Cardiac muscle cell (in vitro differentiated cells and primary cell): ENCODE measurements at regions not wholly inside any gene's neighbourhood (a gene's known extent, or its start where the extent isn't known, plus 50 kb on each side); places are given as distances from the start of the nearest gene placed in this dataset.
A peak's percentile ranks its signal among the peaks of the same experiment; 100 is the strongest.

Experiments used
- DNase-seq, 2 donors: peaks; one replicate each; pipeline versions ENCODE4 v3.0.0 to v3.0.0-alpha.2; 2010 to 2017; ENCODE audit warnings: low read depth in 1 of 2, low spot score in 1 of 2
- H3K27ac ChIP-seq: fragments of 200-600 bp; sonication (generic); 2 replicates; pipeline ENCODE4 v1.5.1; 2016
- H3K27me3 ChIP-seq: fragments of 200-600 bp; sonication (generic); 2 replicates; pipeline ENCODE4 v1.6.0; 2016; ENCODE audit warnings: control low read depth
- H3K36me3 ChIP-seq: fragments of 200-600 bp; sonication (generic); 2 replicates; pipeline ENCODE4 v1.5.1; 2016; ENCODE audit warnings: control low read depth
- H3K4me1 ChIP-seq: fragments of 200-600 bp; sonication (generic); 2 replicates; pipeline ENCODE4 v1.8.1; 2017; ENCODE audit warnings: low read depth, mild to moderate bottlenecking, mixed run types
- H3K4me3 ChIP-seq: fragments of 200-600 bp; sonication (generic); 2 replicates; pipeline ENCODE4 v1.5.1; 2016; ENCODE audit warnings: mild to moderate bottlenecking
- H3K9me3 ChIP-seq: fragments of 200-600 bp; sonication (generic); 2 replicates; pipeline ENCODE4 v1.5.1; 2017; ENCODE audit warnings: low read depth, mild to moderate bottlenecking, control low read depth
- TF ChIP-seq, protein P1 (sequence below): IDR thresholded peaks from 2 replicates; pipeline ENCODE4 v1.5.1; 2012; ENCODE audit warnings: low read depth, mild to moderate bottlenecking, low read length

DNA sequence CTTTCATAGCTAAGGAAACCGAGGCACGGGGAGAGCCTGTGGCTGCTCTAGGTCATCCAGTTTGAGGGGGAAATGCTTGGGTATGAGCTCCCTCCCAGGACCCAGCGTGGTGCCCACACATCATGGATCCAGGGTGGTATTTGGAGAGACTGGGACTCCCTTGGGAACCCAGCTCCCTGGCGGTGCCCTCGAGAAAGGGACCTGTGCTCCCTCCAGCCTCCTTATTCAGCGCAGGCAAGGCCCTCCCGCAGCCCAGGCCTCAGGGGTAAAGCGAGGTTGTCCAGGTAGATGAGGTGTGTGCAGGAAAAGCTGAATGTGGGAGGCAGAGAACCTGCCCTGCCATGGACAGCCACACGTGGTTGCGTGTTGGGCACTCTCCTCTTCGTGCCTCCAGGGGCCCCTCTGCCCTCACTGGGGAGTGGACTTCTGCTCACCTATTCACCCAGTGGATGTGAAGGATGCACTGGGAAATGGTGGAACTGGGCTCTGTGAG lies 53.8 kb upstream of the GPR78 start:
- Histone ChIP-seq H3K36me3 (no peaks in the 10 kb centered on the region), H3K9me3 (no peaks in the 10 kb centered on the region), H3K4me3 (no peak overlapping the region), H3K4me1 (no peaks in the 10 kb centered on the region), H3K27ac (no peak overlapping the region), H3K27me3 (no peaks in the 10 kb centered on the region)
- DNase-seq, result no peak
- TF ChIP-seq, protein P1, sequence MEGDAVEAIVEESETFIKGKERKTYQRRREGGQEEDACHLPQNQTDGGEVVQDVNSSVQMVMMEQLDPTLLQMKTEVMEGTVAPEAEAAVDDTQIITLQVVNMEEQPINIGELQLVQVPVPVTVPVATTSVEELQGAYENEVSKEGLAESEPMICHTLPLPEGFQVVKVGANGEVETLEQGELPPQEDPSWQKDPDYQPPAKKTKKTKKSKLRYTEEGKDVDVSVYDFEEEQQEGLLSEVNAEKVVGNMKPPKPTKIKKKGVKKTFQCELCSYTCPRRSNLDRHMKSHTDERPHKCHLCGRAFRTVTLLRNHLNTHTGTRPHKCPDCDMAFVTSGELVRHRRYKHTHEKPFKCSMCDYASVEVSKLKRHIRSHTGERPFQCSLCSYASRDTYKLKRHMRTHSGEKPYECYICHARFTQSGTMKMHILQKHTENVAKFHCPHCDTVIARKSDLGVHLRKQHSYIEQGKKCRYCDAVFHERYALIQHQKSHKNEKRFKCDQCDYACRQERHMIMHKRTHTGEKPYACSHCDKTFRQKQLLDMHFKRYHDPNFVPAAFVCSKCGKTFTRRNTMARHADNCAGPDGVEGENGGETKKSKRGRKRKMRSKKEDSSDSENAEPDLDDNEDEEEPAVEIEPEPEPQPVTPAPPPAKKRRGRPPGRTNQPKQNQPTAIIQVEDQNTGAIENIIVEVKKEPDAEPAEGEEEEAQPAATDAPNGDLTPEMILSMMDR, result no peak

DNA sequence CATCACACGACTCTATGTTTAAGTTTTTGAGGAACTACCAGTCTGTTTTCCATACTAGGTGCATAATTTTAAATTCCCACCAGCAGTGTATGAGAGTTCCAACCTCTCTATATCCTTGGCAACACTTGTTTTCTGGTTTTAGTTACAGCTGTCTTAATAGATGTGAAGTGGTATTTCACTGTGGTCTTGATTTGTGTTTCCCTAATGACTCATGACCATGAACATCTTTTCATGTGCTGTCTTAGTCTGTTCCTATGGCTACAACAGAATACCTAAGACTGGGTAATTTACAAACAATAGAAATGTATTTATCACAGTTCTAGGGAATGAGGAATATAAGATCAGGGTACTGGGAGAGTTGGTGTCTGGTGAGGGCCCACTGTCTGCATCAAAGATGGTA lies 51.5 kb upstream of the GPR78 start:
- Histone ChIP-seq H3K36me3 (no peaks in the 10 kb centered on the region), H3K4me3 (no peak overlapping the region), H3K9me3 (no peaks in the 10 kb centered on the region), H3K27ac (no peak overlapping the region), H3K27me3 (no peaks in the 10 kb centered on the region), H3K4me1 (no peaks in the 10 kb centered on the region)
- TF ChIP-seq, protein P1, result no peak
- peak in 1 of 2 donors; percentile 35 for DNase-seq
